A673 (cell line): ENCODE measurements at regions not wholly inside any gene's neighbourhood (a gene's known extent, or its start where the extent isn't known, plus 50 kb on each side); places are given as distances from the start of the nearest gene placed in this dataset.

Source experiments
- BruUV-seq: library from RNA; stranded (reverse); fragments of 400-500 nt; replicated peaks from 2 replicates; lab custom pipeline; 2021; lab: Mats Ljungman, UMichigan
- CTCF ChIA-PET: fragments of 300-600 bp; sonication (Branson Sonifier 250); formaldehyde crosslinking; loops from one replicate; lab custom pipeline; 2022; ENCODE audit warnings: antibody characterized with exemption; lab: Charles Lee
- POLR2A ChIA-PET: fragments of 300-600 bp; sonication (Branson Sonifier 250); formaldehyde crosslinking; loops from one replicate; lab custom pipeline; 2022; ENCODE audit warnings: antibody characterized with exemption; ENCODE audit not compliant: low non-redundant PET; lab: Charles Lee
- DNase-seq: peaks from one replicate; pipeline ENCODE4 v3.0.0-alpha.2; 2015; ENCODE audit warnings: low spot score
- H3K27ac ChIP-seq: fragments of 200-600 bp; sonication (generic); 2 replicates; pipeline ENCODE4 v1.5.1; 2016; ENCODE audit warnings: mixed run types, low read depth, mild to moderate bottlenecking, mixed read lengths, antibody characterized with exemption, low read length; ENCODE audit not compliant: poor library complexity, severe bottlenecking
- H3K27me3 ChIP-seq: fragments of 200-600 bp; sonication (generic); replicated peaks from 2 replicates; pipeline ENCODE4 v1.6.1; 2017; ENCODE audit warnings: mixed run types, low read depth, mild to moderate bottlenecking, mixed read lengths, antibody characterized with exemption, low read length; ENCODE audit not compliant: insufficient read depth, poor library complexity
- H3K36me3 ChIP-seq: fragments of 200-600 bp; sonication (generic); 2 replicates; pipeline ENCODE4 v1.6.1; 2016; ENCODE audit warnings: mixed run types, mild to moderate bottlenecking, mixed read lengths, antibody characterized with exemption, low read length; ENCODE audit not compliant: insufficient read depth, poor library complexity, severe bottlenecking
- H3K4me1 ChIP-seq: fragments of 200-600 bp; sonication (generic); 2 replicates; pipeline ENCODE4 v1.6.1; 2017; ENCODE audit warnings: mixed run types, mild to moderate bottlenecking, mixed read lengths, antibody characterized with exemption, low read length; ENCODE audit not compliant: insufficient read depth, poor library complexity, severe bottlenecking
- H3K4me3 ChIP-seq: fragments of 200-600 bp; sonication (generic); 2 replicates; pipeline ENCODE4 v1.5.1; 2016; ENCODE audit warnings: low read depth, mixed run types, mild to moderate bottlenecking, mixed read lengths, low read length; ENCODE audit not compliant: poor library complexity, severe bottlenecking
- H3K9me3 ChIP-seq: fragments of 200-600 bp; sonication (generic); 2 replicates; pipeline ENCODE4 v1.6.1; 2016; ENCODE audit warnings: mixed run types, low read depth, mild to moderate bottlenecking, mixed read lengths, antibody characterized with exemption, low read length; ENCODE audit not compliant: poor library complexity, severe bottlenecking
- EZH2 ChIP-seq: fragments of 200-600 bp; sonication (generic); IDR thresholded peaks from 2 replicates; pipeline ENCODE4 v1.6.1; 2017; ENCODE audit warnings: borderline replicate concordance, low read depth, mild to moderate bottlenecking, mixed read lengths, antibody characterized with exemption, low read length; ENCODE audit not compliant: poor library complexity, severe bottlenecking
- intact Hi-C: fragments of 100-400 bp; cut with micrococcal nuclease; formaldehyde crosslinking; loops from one replicate; pipeline ENCODE4 v1.10.0; 2022; ENCODE audit not compliant: unreplicated experiment
- TF ChIP-seq, protein P1 (sequence below): fragments of 300-800, 200-600 bp; sonication (generic); conservative IDR thresholded peaks from 2 replicates; pipeline ENCODE4 v1.5.1; 2017; ENCODE audit warnings: low read depth, mild to moderate bottlenecking, antibody characterized with exemption, low read length, moderate library complexity, mixed read lengths

DNA sequence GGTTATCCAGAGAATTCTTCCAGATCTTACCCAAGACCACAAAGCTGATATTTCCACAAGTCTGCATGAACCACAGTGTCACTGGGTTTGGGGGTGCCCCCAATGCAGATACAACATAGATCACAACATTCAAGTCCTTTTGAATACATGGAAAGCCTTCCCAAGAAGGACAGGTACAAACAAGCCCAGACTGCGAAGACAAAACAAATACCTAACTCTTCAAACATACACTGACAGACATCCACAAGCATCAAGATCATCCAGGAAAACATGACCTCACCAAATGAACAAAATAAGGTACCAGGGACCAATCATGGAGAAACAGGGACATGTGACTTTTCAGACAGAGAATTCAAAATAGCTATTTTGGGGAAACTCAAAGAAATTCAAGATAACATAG is 93.1 kb downstream of the MDH1 start:
- TF ChIP-seq EZH2: no peak
- TF ChIP-seq, protein P1, sequence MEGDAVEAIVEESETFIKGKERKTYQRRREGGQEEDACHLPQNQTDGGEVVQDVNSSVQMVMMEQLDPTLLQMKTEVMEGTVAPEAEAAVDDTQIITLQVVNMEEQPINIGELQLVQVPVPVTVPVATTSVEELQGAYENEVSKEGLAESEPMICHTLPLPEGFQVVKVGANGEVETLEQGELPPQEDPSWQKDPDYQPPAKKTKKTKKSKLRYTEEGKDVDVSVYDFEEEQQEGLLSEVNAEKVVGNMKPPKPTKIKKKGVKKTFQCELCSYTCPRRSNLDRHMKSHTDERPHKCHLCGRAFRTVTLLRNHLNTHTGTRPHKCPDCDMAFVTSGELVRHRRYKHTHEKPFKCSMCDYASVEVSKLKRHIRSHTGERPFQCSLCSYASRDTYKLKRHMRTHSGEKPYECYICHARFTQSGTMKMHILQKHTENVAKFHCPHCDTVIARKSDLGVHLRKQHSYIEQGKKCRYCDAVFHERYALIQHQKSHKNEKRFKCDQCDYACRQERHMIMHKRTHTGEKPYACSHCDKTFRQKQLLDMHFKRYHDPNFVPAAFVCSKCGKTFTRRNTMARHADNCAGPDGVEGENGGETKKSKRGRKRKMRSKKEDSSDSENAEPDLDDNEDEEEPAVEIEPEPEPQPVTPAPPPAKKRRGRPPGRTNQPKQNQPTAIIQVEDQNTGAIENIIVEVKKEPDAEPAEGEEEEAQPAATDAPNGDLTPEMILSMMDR: no peak
- CTCF ChIA-PET: no interaction called here

DNA sequence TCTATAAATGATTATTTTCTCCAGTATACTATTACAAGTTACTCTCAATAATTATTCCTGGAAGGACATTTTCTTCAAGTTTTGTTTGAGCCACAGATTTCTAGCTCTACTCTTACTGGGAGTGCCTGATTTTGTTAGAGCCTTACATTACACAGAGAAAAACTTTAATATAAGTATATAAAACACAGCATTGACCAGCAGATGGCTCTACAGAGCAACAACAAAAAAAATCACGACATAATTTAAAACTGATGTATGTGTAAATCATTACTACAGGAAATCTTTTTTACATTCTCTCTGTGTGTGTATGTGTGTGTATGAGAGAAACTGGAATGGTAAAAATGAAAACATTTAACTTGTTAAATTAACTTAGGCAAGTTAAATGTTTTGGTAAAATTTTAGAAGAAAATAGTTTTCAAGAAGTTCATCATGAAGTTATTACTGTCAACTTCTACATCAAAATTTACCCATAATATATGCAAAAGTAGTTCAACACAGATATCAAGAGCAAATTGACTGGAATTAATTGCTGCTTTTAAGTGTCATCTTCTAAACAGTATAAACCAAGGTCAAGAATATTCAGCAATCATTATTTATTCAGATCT is 103.3 kb downstream of the MDH1 start:
- no TSS peak for BruUV-seq
- Histone ChIP-seq H3K27me3 (no peaks in the 10 kb centered on the region), H3K27ac (no peak overlapping the region), H3K4me1 (no peaks in the 10 kb centered on the region), H3K4me3 (no peak overlapping the region), H3K9me3 (no peaks in the 10 kb centered on the region), H3K36me3 (no peaks in the 10 kb centered on the region)
- DNase-seq: peak; percentile 65
- intact Hi-C loops: loop anchor here (10.0 kb wide), 1 partner anchor 633 kb away; no protein-coding TSS in a partner anchor
- POLR2A ChIA-PET: no interaction called here
- CTCF ChIA-PET: no interaction called here
- TF ChIP-seq EZH2: no peak
- TF ChIP-seq, protein P1: peak; percentile 69

More for the DNA sequence above, 93.1 kb downstream of the MDH1 start:
- Histone ChIP-seq H3K27me3 (no peaks in the 10 kb centered on the region), H3K4me3 (no peak overlapping the region), H3K4me1 (no peaks in the 10 kb centered on the region), H3K9me3 (no peaks in the 10 kb centered on the region), H3K27ac (no peak overlapping the region), H3K36me3 (no peaks in the 10 kb centered on the region)
- BruUV-seq: no TSS peak
- intact Hi-C loops: no loop called here
- POLR2A ChIA-PET: no interaction called here
- no peak for DNase-seq

- Histone ChIP-seq H3K4me1 (no peaks in the 10 kb centered on the region), H3K36me3 (no peaks in the 10 kb centered on the region), H3K27me3 (no peaks in the 10 kb centered on the region), H3K27ac (no peak overlapping the region), H3K9me3 (no peaks in the 10 kb centered on the region), H3K4me3 (no peak overlapping the region)
- DNase-seq: no peak
- ChIA-PET CTCF (no interaction called here), POLR2A (no interaction called here)
- BruUV-seq: no TSS peak
- TF ChIP-seq, protein P1: no peak
- TF ChIP-seq EZH2: no peak
- intact Hi-C loops: loop anchor here (5.0 to 10.0 kb wide), 2 partner anchors 147 to 629 kb away; partner anchors contain the start of gene UGP2
These were observed 106.8 kb downstream of the MDH1 start for GRCh38 chr2:63695583-63695982.
